ENCODE measurements at regions not wholly inside any gene's neighbourhood (a gene's known extent, or its start where the extent isn't known, plus 50 kb on each side); places are given as distances from the start of the nearest gene placed in this dataset.

DNA sequence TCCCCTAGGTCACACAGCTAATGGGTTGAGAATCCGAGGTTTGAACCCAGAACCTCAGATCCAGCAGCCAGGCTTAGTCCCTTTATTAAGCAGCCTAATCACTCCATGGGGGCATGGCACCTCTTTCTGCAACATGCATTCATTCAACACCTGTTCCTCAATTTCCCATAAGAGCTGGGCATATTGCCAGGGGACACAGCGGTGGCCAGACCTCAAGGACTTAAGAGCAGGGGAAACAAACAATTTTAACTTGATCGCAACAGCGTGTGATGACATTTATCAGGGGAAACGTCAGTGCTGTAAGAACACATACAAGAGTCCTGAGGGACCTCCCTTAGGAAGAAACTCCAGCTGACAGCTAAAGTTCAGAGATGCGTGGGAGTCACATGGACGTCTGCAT lies 267.4 kb upstream of the CDH4 start:
- TF ChIP-seq SMC3 (IDR thresholded peaks at IDR 0.05; ENCODE audit: low read depth, low read length) (no peak), POLR2AphosphoS5 (IDR thresholded peaks at IDR 0.05; ENCODE audit: low read depth, low read length) (no peak), YY1 (IDR thresholded peaks at IDR 0.05; ENCODE audit: low read depth) (no peak), NRF1 (IDR thresholded peaks at IDR 0.05; ENCODE audit: low read depth, low read length) (no peak), RFX5 (IDR thresholded peaks at IDR 0.05; ENCODE audit: low read length) (no peak)
- TF ChIP-seq, protein P1, sequence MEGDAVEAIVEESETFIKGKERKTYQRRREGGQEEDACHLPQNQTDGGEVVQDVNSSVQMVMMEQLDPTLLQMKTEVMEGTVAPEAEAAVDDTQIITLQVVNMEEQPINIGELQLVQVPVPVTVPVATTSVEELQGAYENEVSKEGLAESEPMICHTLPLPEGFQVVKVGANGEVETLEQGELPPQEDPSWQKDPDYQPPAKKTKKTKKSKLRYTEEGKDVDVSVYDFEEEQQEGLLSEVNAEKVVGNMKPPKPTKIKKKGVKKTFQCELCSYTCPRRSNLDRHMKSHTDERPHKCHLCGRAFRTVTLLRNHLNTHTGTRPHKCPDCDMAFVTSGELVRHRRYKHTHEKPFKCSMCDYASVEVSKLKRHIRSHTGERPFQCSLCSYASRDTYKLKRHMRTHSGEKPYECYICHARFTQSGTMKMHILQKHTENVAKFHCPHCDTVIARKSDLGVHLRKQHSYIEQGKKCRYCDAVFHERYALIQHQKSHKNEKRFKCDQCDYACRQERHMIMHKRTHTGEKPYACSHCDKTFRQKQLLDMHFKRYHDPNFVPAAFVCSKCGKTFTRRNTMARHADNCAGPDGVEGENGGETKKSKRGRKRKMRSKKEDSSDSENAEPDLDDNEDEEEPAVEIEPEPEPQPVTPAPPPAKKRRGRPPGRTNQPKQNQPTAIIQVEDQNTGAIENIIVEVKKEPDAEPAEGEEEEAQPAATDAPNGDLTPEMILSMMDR (IDR thresholded peaks at IDR 0.05), result no peak
- TF ChIP-seq, protein P2, sequence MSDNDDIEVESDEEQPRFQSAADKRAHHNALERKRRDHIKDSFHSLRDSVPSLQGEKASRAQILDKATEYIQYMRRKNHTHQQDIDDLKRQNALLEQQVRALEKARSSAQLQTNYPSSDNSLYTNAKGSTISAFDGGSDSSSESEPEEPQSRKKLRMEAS (IDR thresholded peaks at IDR 0.05; ENCODE audit: low read depth), result no peak

Measured in SK-N-SH (cell line).